GM23248 (cell line): ENCODE measurements at regions not wholly inside any gene's neighbourhood (a gene's known extent, or its start where the extent isn't known, plus 50 kb on each side); places are given as distances from the start of the nearest gene placed in this dataset.

Experiments used
- DNase-seq: peaks from one replicate; pipeline ENCODE4 v3.0.0-alpha.2; 2015
- H2AFZ ChIP-seq: fragments of 200-600 bp; sonication (generic); 2 replicates; pipeline ENCODE4 v1.6.1; 2016; ENCODE audit warnings: antibody characterized with exemption
- H3F3A ChIP-seq: fragments of 200-600 bp; sonication (generic); 2 replicates; pipeline ENCODE4 v1.6.1; 2016; ENCODE audit warnings: mild to moderate bottlenecking, antibody characterized with exemption, mixed run types; ENCODE audit not compliant: insufficient read depth
- H3K27ac ChIP-seq: fragments of 200-600 bp; sonication (generic); 2 replicates; pipeline ENCODE4 v1.5.1; 2016; ENCODE audit warnings: mild to moderate bottlenecking
- H3K27me3 ChIP-seq: fragments of 200-600 bp; sonication (generic); replicated peaks from 2 replicates; pipeline ENCODE4 v1.6.1; 2016; ENCODE audit warnings: mild to moderate bottlenecking; ENCODE audit not compliant: insufficient read depth
- H3K36me3 ChIP-seq: fragments of 200-600 bp; sonication (generic); 2 replicates; pipeline ENCODE4 v1.6.1; 2016; ENCODE audit warnings: low read depth, mild to moderate bottlenecking
- H3K4me1 ChIP-seq: fragments of 200-600 bp; sonication (generic); 2 replicates; pipeline ENCODE4 v1.6.1; 2016; ENCODE audit warnings: mild to moderate bottlenecking; ENCODE audit not compliant: insufficient read depth
- H3K4me2 ChIP-seq: fragments of 200-600 bp; sonication (generic); one replicate; pipeline ENCODE4 v1.6.1; 2016; ENCODE audit warnings: mild to moderate bottlenecking; ENCODE audit not compliant: unreplicated experiment
- H3K4me3 ChIP-seq: fragments of 200-600 bp; sonication (generic); 2 replicates; pipeline ENCODE4 v1.5.1; 2016; ENCODE audit warnings: mild to moderate bottlenecking
- H3K79me2 ChIP-seq: fragments of 200-600 bp; sonication (generic); 2 replicates; pipeline ENCODE4 v1.6.1; 2016; ENCODE audit warnings: mild to moderate bottlenecking; ENCODE audit not compliant: insufficient read depth
- H3K9ac ChIP-seq: fragments of 200-600 bp; sonication (generic); 2 replicates; pipeline ENCODE4 v1.6.1; 2016; ENCODE audit warnings: mild to moderate bottlenecking
- H3K9me2 ChIP-seq: fragments of 200-600 bp; sonication (generic); 2 replicates; pipeline ENCODE4 v1.6.1; 2016; ENCODE audit warnings: mixed run types, mild to moderate bottlenecking, moderate library complexity; ENCODE audit not compliant: insufficient read depth
- H3K9me3 ChIP-seq: fragments of 200-600 bp; sonication (generic); one replicate; pipeline ENCODE4 v1.6.1; 2017; ENCODE audit warnings: low read depth
- H4K20me1 ChIP-seq: fragments of 200-600 bp; sonication (generic); 2 replicates; pipeline ENCODE4 v1.6.0; 2016; ENCODE audit not compliant: insufficient read depth
- EZH2 ChIP-seq: fragments of 200-600 bp; sonication (generic); IDR thresholded peaks from 2 replicates; pipeline ENCODE4 v1.6.1; 2018; ENCODE audit warnings: antibody characterized with exemption, mild to moderate bottlenecking; ENCODE audit not compliant: insufficient read depth, poor library complexity, severe bottlenecking
- EZH2phosphoT487 ChIP-seq: fragments of 200-600 bp; sonication (generic); IDR thresholded peaks from 2 replicates; pipeline ENCODE4 v1.6.1; 2018; ENCODE audit warnings: antibody characterized with exemption, moderate library complexity, mild to moderate bottlenecking, low read depth; ENCODE audit not compliant: insufficient read depth
- WGBS, 2 experiments: methylation state at CpG; one replicate each; pipeline ENCODE4 v1.1.6; 2015 to 2017; ENCODE audit warnings: low lambda C conversion rate in 2 of 2, low coverage in 1 of 2; ENCODE audit errors: missing lambda C conversion rate in 2 of 2; 5-methylcytosine and 5-hydroxymethylcytosine counted together
- in situ Hi-C: fragments of 300-500 bp; cut with MboI; formaldehyde crosslinking; loops from 2 replicates; pipeline ENCODE4 v1.15.0; 2020

- Histone ChIP-seq H3K9me3 (peaks cover 4% of the 10 kb centered on the region), H3K4me1 (peaks cover 17% of the 10 kb centered on the region), H3F3A (peaks cover 20% of the 10 kb centered on the region), H3K4me3 (no peak overlapping the region), H3K9ac (no peak overlapping the region), H3K27ac (peak overlapping the region; percentile 9; the same call in 1 of the 2 replicates), H3K27me3 (no peaks in the 10 kb centered on the region), H4K20me1 (no peaks in the 10 kb centered on the region), H3K9me2 (no peaks in the 10 kb centered on the region), H3K4me2 (peak overlapping the region; percentile 7), H2AFZ (no peak overlapping the region), H3K79me2 (no peaks in the 10 kb centered on the region), H3K36me3 (no peaks in the 10 kb centered on the region)
- in situ Hi-C loops, result no loop called here
- DNase-seq, result peak; percentile 50
- no peak for TF ChIP-seq EZH2phosphoT487
- TF ChIP-seq EZH2, result no peak
Observed at GRCh38 chr1:87706203-87706602, 377.5 kb downstream of the LMO4 start.

- WGBS, 2 experiments, result 61 to 64% methylated on average over 5 of the region's 5 CpGs
- Histone ChIP-seq H3K79me2 (no peaks in the 10 kb centered on the region), H3K9ac (no peak overlapping the region), H3K27ac (0 out of 2 replicates have a peak overlapping the region, but pooled peaks have one; percentile 9), H3K4me1 (peaks cover 17% of the 10 kb centered on the region), H3K4me3 (no peak overlapping the region), H3K27me3 (no peaks in the 10 kb centered on the region), H2AFZ (no peak overlapping the region), H4K20me1 (no peaks in the 10 kb centered on the region), H3K4me2 (peak overlapping the region; percentile 7), H3K36me3 (no peaks in the 10 kb centered on the region), H3K9me2 (no peaks in the 10 kb centered on the region), H3K9me3 (peaks cover 4% of the 10 kb centered on the region), H3F3A (peaks cover 20% of the 10 kb centered on the region)
- in situ Hi-C loops, result no loop called here
- peak; percentile 27 for DNase-seq
- TF ChIP-seq EZH2 (no peak), EZH2phosphoT487 (no peak)
Observed at GRCh38 chr1:87706779-87707228, 378.1 kb downstream of the LMO4 start.

- Histone ChIP-seq H3F3A (peaks cover 20% of the 10 kb centered on the region), H3K27me3 (no peaks in the 10 kb centered on the region), H3K4me2 (no peak overlapping the region), H2AFZ (no peak overlapping the region), H4K20me1 (no peaks in the 10 kb centered on the region), H3K9me3 (peaks cover 4% of the 10 kb centered on the region), H3K4me1 (peaks cover 17% of the 10 kb centered on the region), H3K79me2 (no peaks in the 10 kb centered on the region), H3K9me2 (no peaks in the 10 kb centered on the region), H3K27ac (no peak overlapping the region), H3K4me3 (no peak overlapping the region), H3K9ac (no peak overlapping the region), H3K36me3 (no peaks in the 10 kb centered on the region)
- WGBS, 2 experiments, result 91 to 95% methylated on average over 7 of the region's 7 CpGs
- TF ChIP-seq EZH2phosphoT487, result no peak
- TF ChIP-seq EZH2, result no peak
- in situ Hi-C loops, result no loop called here
- DNase-seq, result no peak
Observed at GRCh38 chr1:87707411-87707810, 378.7 kb downstream of the LMO4 start.

- no peak overlapping the region for H2AFZ ChIP-seq
- H3K36me3 ChIP-seq, result no peaks in the 10 kb centered on the region
- no peak overlapping the region for H3K4me2 ChIP-seq
- H3K9me2 ChIP-seq, result no peaks in the 10 kb centered on the region
- H3F3A ChIP-seq, result no peaks in the 10 kb centered on the region
- peak; percentile 19 for DNase-seq
- H3K9me3 ChIP-seq, result no peaks in the 10 kb centered on the region
- no peaks in the 10 kb centered on the region for H3K4me1 ChIP-seq
- no peak overlapping the region for H3K9ac ChIP-seq
- no peaks in the 10 kb centered on the region for H3K27me3 ChIP-seq
- in situ Hi-C loops, result no loop called here
- TF ChIP-seq EZH2 (no peak), EZH2phosphoT487 (no peak)
- H3K4me3 ChIP-seq, result no peak overlapping the region
- 77 to 91% methylated on average over 2 of the region's 2 CpGs for WGBS, 2 experiments
- no peaks in the 10 kb centered on the region for H4K20me1 ChIP-seq
- H3K79me2 ChIP-seq, result no peaks in the 10 kb centered on the region
- no peak overlapping the region for H3K27ac ChIP-seq
Observed at GRCh38 chr1:87712261-87713010, 383.8 kb downstream of the LMO4 start.
